IMR-90 (cell line): ENCODE measurements at regions not wholly inside any gene's neighbourhood (a gene's known extent, or its start where the extent isn't known, plus 50 kb on each side); places are given as distances from the start of the nearest gene placed in this dataset.

ENCODE experiments used
- ATAC-seq: fragments of 200-7000 bp; cut with Tn5 transposase; 2 replicates; pipeline ENCODE4 v1.9.1; 2020; ENCODE audit warnings: low read depth, mild to moderate bottlenecking, moderate library complexity
- BruUV-seq: library from RNA; stranded (reverse); fragments of 400-500 nt; replicated peaks from 2 replicates; lab custom pipeline; 2021; lab: Mats Ljungman, UMichigan
- CTCF ChIA-PET: fragments of 300-600 bp; formaldehyde crosslinking; extraction: SDS; loops from one replicate; lab custom pipeline; 2021; ENCODE audit warnings: antibody characterized with exemption; lab: Yijun Ruan, JAX
- POLR2A ChIA-PET: fragments of 300-600 bp; sonication (Branson Sonifier 250); formaldehyde crosslinking; loops from one replicate; lab custom pipeline; 2022; ENCODE audit warnings: antibody characterized with exemption; ENCODE audit not compliant: unreplicated experiment; lab: Charles Lee
- DNase-seq: peaks from one replicate; pipeline ENCODE4 v3.0.0; 2013
- H2AFZ ChIP-seq: replicated peaks from 2 replicates; pipeline ENCODE3; 2013; ENCODE audit warnings: low read length, mild to moderate bottlenecking; ENCODE audit not compliant: poor library complexity
- H2AK5ac ChIP-seq: 2 replicates; pipeline ENCODE4 v1.6.1; 2013; ENCODE audit warnings: low read depth, low read length, inconsistent platforms
- H2AK9ac ChIP-seq: replicated peaks from 2 replicates; pipeline ENCODE3; 2013; ENCODE audit warnings: mild to moderate bottlenecking, low read depth, low read length, moderate library complexity; ENCODE audit not compliant: poor library complexity
- H2BK120ac ChIP-seq: 2 replicates; pipeline ENCODE4 v1.6.1; 2013; ENCODE audit warnings: low read depth, low read length, inconsistent platforms
- H2BK15ac ChIP-seq: 3 replicates; pipeline ENCODE4 v1.6.1; 2013; ENCODE audit warnings: low read depth, low read length, inconsistent platforms
- H2BK20ac ChIP-seq: 2 replicates; pipeline ENCODE4 v1.6.1; 2013; ENCODE audit warnings: low read depth, mild to moderate bottlenecking, inconsistent platforms, low read length, moderate library complexity
- H2BK5ac ChIP-seq: 2 replicates; pipeline ENCODE4 v1.6.1; 2013; ENCODE audit warnings: mild to moderate bottlenecking, low read depth, low read length, inconsistent platforms; ENCODE audit not compliant: poor library complexity, severe bottlenecking
- H3K14ac ChIP-seq: replicated peaks from 2 replicates; pipeline ENCODE4 v1.6.1; 2013; ENCODE audit warnings: low read depth, low read length, inconsistent platforms
- H3K18ac ChIP-seq: 2 replicates; pipeline ENCODE4 v1.6.1; 2013; ENCODE audit warnings: low read depth, low read length, control low read depth
- H3K23ac ChIP-seq: 2 replicates; pipeline ENCODE4 v1.6.1; 2013; ENCODE audit warnings: low read depth, low read length, inconsistent platforms
- H3K27ac ChIP-seq: 2 replicates; pipeline ENCODE4 v1.5.1; 2013; ENCODE audit warnings: mild to moderate bottlenecking, control low read depth, low read length; ENCODE audit not compliant: insufficient read depth
- H3K27me3 ChIP-seq: 2 replicates; pipeline ENCODE4 v1.6.1; 2013; ENCODE audit warnings: low read length; ENCODE audit not compliant: control insufficient read depth, insufficient read depth
- H3K36me3 ChIP-seq: 2 replicates; pipeline ENCODE4 v1.6.1; 2013; ENCODE audit warnings: low read length, mixed read lengths; ENCODE audit not compliant: control insufficient read depth, insufficient read depth
- H3K4ac ChIP-seq: 2 replicates; pipeline ENCODE4 v1.6.1; 2013; ENCODE audit warnings: low read depth, low read length, inconsistent platforms
- H3K4me1 ChIP-seq: 2 replicates; pipeline ENCODE4 v1.6.1; 2013; ENCODE audit warnings: low read length, mixed read lengths; ENCODE audit not compliant: control insufficient read depth, insufficient read depth
- H3K4me2 ChIP-seq: 2 replicates; pipeline ENCODE4 v1.6.1; 2013; ENCODE audit warnings: low read depth, mild to moderate bottlenecking, control low read depth, low read length, moderate library complexity
- H3K4me3 ChIP-seq: 2 replicates; pipeline ENCODE4 v1.5.1; 2013; ENCODE audit warnings: low read depth, mild to moderate bottlenecking, control low read depth, low read length, moderate library complexity; ENCODE audit not compliant: insufficient read depth
- H3K56ac ChIP-seq: 2 replicates; pipeline ENCODE4 v1.6.1; 2013; ENCODE audit warnings: low read length, inconsistent platforms; ENCODE audit not compliant: insufficient read depth; ENCODE audit errors: extremely low read depth
- H3K79me1 ChIP-seq, 2 experiments: 2 replicates each; pipeline ENCODE4 v1.6.1; 2013; ENCODE audit warnings: low read length in 2 of 2, inconsistent platforms in 1 of 2, low read depth in 1 of 2
- H3K9ac ChIP-seq: 2 replicates; pipeline ENCODE4 v1.6.1; 2013; ENCODE audit warnings: low read depth, low read length, control low read depth
- H3K9me1 ChIP-seq: 2 replicates; pipeline ENCODE4 v1.6.1; 2013; ENCODE audit warnings: low read length, inconsistent platforms; ENCODE audit not compliant: insufficient read depth
- H3K9me3 ChIP-seq: 2 replicates; pipeline ENCODE4 v1.6.1; 2013; ENCODE audit warnings: low read length; ENCODE audit not compliant: control insufficient read depth, insufficient read depth
- H4K20me1 ChIP-seq: 2 replicates; pipeline ENCODE4 v1.6.1; 2013; ENCODE audit warnings: low read length, inconsistent platforms; ENCODE audit not compliant: insufficient read depth
- H4K5ac ChIP-seq: 2 replicates; pipeline ENCODE4 v1.6.1; 2013; ENCODE audit warnings: mild to moderate bottlenecking, low read depth, low read length, control low read depth
- H4K8ac ChIP-seq, 2 experiments: 2 replicates each; pipeline ENCODE4 v1.6.1; 2013; ENCODE audit warnings: low read depth in 2 of 2, low read length in 2 of 2, control low read depth in 1 of 2, inconsistent platforms in 1 of 2
- H4K91ac ChIP-seq: 2 replicates; pipeline ENCODE4 v1.6.1; 2013; ENCODE audit warnings: low read depth, low read length, inconsistent platforms; ENCODE audit not compliant: insufficient read depth
- BHLHE40 ChIP-seq: fragments of 150-350 bp; IDR thresholded peaks from 2 replicates; pipeline ENCODE4 v1.6.1; 2016; ENCODE audit warnings: mild to moderate bottlenecking, low read depth, low read length
- CEBPB ChIP-seq: IDR thresholded peaks from 2 replicates; pipeline ENCODE4 v1.6.1; 2012; ENCODE audit warnings: low read depth, low read length, improper control_type of control experiment
- CHD1 ChIP-seq: IDR thresholded peaks from 2 replicates; pipeline ENCODE4 v1.6.1; 2012; ENCODE audit warnings: low read depth, low read length, improper control_type of control experiment
- CTCF ChIP-seq: conservative IDR thresholded peaks from 2 replicates; pipeline ENCODE4 v1.5.1; 2012; ENCODE audit warnings: mild to moderate bottlenecking, low read depth, low read length, improper control_type of control experiment
- ELK1 ChIP-seq: fragments of 150-350 bp; IDR thresholded peaks from 2 replicates; pipeline ENCODE4 v1.6.1; 2016; ENCODE audit warnings: low read depth, mild to moderate bottlenecking, low read length, moderate library complexity, borderline replicate concordance
- FOS ChIP-seq: fragments of 150-350 bp; IDR thresholded peaks from 2 replicates; pipeline ENCODE4 v1.6.1; 2016; ENCODE audit warnings: low read depth, low read length
- MAFK ChIP-seq: IDR thresholded peaks from 2 replicates; pipeline ENCODE4 v1.6.1; 2012; ENCODE audit warnings: low read depth, low read length, improper control_type of control experiment
- MAZ ChIP-seq: IDR thresholded peaks from 2 replicates; pipeline ENCODE4 v1.6.1; 2012; ENCODE audit warnings: low read depth, mild to moderate bottlenecking, low read length, improper control_type of control experiment, moderate library complexity, borderline replicate concordance
- MXI1 ChIP-seq: IDR thresholded peaks from 2 replicates; pipeline ENCODE4 v1.6.1; 2012; ENCODE audit warnings: low read depth, mild to moderate bottlenecking, low read length, moderate library complexity, borderline replicate concordance
- NFE2L2 ChIP-seq: fragments of 150-350 bp; IDR thresholded peaks from 2 replicates; pipeline ENCODE4 v1.6.1; 2016; ENCODE audit warnings: low read depth, mild to moderate bottlenecking, low read length
- POLR2A ChIP-seq: IDR thresholded peaks from 2 replicates; pipeline ENCODE4 v1.6.1; 2012; ENCODE audit warnings: mild to moderate bottlenecking, low read depth, low read length
- RAD21 ChIP-seq: IDR thresholded peaks from 2 replicates; pipeline ENCODE4 v1.6.1; 2012; ENCODE audit warnings: low read length, improper control_type of control experiment
- RCOR1 ChIP-seq: IDR thresholded peaks from 2 replicates; pipeline ENCODE4 v1.6.1; 2012; ENCODE audit warnings: mild to moderate bottlenecking, low read length, improper control_type of control experiment; ENCODE audit not compliant: insufficient replicate concordance
- RFX5 ChIP-seq: IDR thresholded peaks from 2 replicates; pipeline ENCODE4 v1.8.0; 2012; ENCODE audit warnings: low read depth, mild to moderate bottlenecking, low read length, moderate library complexity
- SMC3 ChIP-seq: fragments of 150-350 bp; IDR thresholded peaks from 2 replicates; pipeline ENCODE4 v1.6.1; 2016; ENCODE audit warnings: low read depth, mild to moderate bottlenecking, antibody characterized with exemption, low read length, moderate library complexity
- USF2 ChIP-seq: fragments of 150-350 bp; IDR thresholded peaks from 2 replicates; pipeline ENCODE4 v1.6.1; 2017; ENCODE audit warnings: mild to moderate bottlenecking, antibody characterized with exemption, low read length, low read depth
- WGBS, 2 experiments: methylation state at CpG; one replicate each; pipeline versions ENCODE4 v1.1.5 to v1.1.7; 2013; ENCODE audit warnings: missing lambda C conversion rate in 2 of 2; ENCODE audit not compliant: insufficient read length in 1 of 2; ENCODE audit errors: extremely low coverage in 2 of 2; 5-methylcytosine and 5-hydroxymethylcytosine counted together
- dilution Hi-C: fragments of 300-500 bp; cut with HindIII; formaldehyde crosslinking; loops from one replicate; pipeline ENCODE4 v1.14.3; 2018; ENCODE audit warnings: low sequenced_read_pairs; ENCODE audit not compliant: unreplicated experiment
- in situ Hi-C: fragments of 300-500 bp; cut with MboI; formaldehyde crosslinking; loops from 3 replicates; pipeline ENCODE4 v1.14.3; 2019; ENCODE audit warnings: low sequenced_read_pairs, inconsistent platforms, mixed read lengths
- intact Hi-C: fragments of 100-400 bp; cut with micrococcal nuclease; formaldehyde crosslinking; loops from 2 replicates; pipeline ENCODE4 v1.10.0; 2022

- Histone ChIP-seq H3K4ac (no peak overlapping the region), H3K4me3 (no peak overlapping the region), H2BK15ac (no peak overlapping the region), H3K56ac (no peak overlapping the region), H3K18ac (no peak overlapping the region), H3K79me1 (no peaks in the 10 kb centered on the region), H2AK5ac (no peak overlapping the region), H3K4me1 (no peaks in the 10 kb centered on the region), H4K20me1 (no peaks in the 10 kb centered on the region), H3K9ac (no peak overlapping the region), H2BK120ac (no peak overlapping the region), H3K27me3 (no peaks in the 10 kb centered on the region), H2BK5ac (no peak overlapping the region), H4K91ac (no peak overlapping the region), H3K4me2 (no peak overlapping the region), H2BK20ac (no peak overlapping the region), H3K23ac (no peak overlapping the region), H3K27ac (no peak overlapping the region), H2AFZ (no peak overlapping the region), H3K9me3 (peaks cover 3% of the 10 kb centered on the region; the same call in 1 of the 2 replicates), H4K8ac (no peak overlapping the region), H3K9me1 (no peaks in the 10 kb centered on the region), H4K5ac (no peak overlapping the region), H2AK9ac (no peak overlapping the region), H3K14ac (no peak overlapping the region), H3K36me3 (no peaks in the 10 kb centered on the region)
- no TSS peak for BruUV-seq
- POLR2A ChIA-PET: no interaction called here
- ATAC-seq (no peak), DNase-seq (no peak)
- no peak for TF ChIP-seq MXI1
- no peak for TF ChIP-seq BHLHE40
- no peak for TF ChIP-seq SMC3
- TF ChIP-seq ELK1: no peak
- TF ChIP-seq CHD1: no peak
- TF ChIP-seq RCOR1: no peak
- TF ChIP-seq MAFK: no peak
- no peak for TF ChIP-seq NFE2L2
- no peak for TF ChIP-seq RAD21
- no peak for TF ChIP-seq FOS
- TF ChIP-seq MAZ: no peak
- no peak for TF ChIP-seq CEBPB
- no peak for TF ChIP-seq CTCF
- TF ChIP-seq USF2: no peak
- no peak for TF ChIP-seq RFX5
- TF ChIP-seq POLR2A: no peak
- in situ Hi-C loops: no loop called here
- CTCF ChIA-PET: no interaction called here
- no CpG with 5 or more reads among the region's 6 CpGs for WGBS, 2 experiments
- dilution Hi-C loops: no loop called here
- intact Hi-C loops: no loop called here
Observed at GRCh38 chr3:3705090-3705775, 94.0 kb upstream of the LRRN1 start.
